NB4 (cell line): ENCODE measurements at regions not wholly inside any gene's neighbourhood (a gene's known extent, or its start where the extent isn't known, plus 50 kb on each side); places are given as distances from the start of the nearest gene placed in this dataset.

Source experiments
- DNase-seq: peaks from one replicate; pipeline ENCODE4 v3.0.0; 2010; ENCODE audit warnings: low read depth
- H3K4me3 ChIP-seq: one replicate; pipeline ENCODE4 v1.5.1; 2011; ENCODE audit warnings: mild to moderate bottlenecking, low read depth, low read length, moderate library complexity
- MYC ChIP-seq: IDR thresholded peaks from 2 replicates; pipeline ENCODE4 v1.6.1; 2011; ENCODE audit warnings: low read depth, low read length
- POLR2A ChIP-seq: IDR thresholded peaks from 2 replicates; pipeline ENCODE4 v1.6.1; 2011; ENCODE audit warnings: mild to moderate bottlenecking; ENCODE audit not compliant: insufficient read length; ENCODE audit errors: extremely low read depth
- TF ChIP-seq, protein P1 (sequence below): IDR thresholded peaks from 2 replicates; pipeline ENCODE4 v1.6.1; 2011; ENCODE audit warnings: low read depth, low read length
- TF ChIP-seq, protein P2 (sequence below): IDR thresholded peaks from one replicate; pipeline ENCODE4 v1.5.1; 2012; ENCODE audit warnings: low read depth, low read length

DNA sequence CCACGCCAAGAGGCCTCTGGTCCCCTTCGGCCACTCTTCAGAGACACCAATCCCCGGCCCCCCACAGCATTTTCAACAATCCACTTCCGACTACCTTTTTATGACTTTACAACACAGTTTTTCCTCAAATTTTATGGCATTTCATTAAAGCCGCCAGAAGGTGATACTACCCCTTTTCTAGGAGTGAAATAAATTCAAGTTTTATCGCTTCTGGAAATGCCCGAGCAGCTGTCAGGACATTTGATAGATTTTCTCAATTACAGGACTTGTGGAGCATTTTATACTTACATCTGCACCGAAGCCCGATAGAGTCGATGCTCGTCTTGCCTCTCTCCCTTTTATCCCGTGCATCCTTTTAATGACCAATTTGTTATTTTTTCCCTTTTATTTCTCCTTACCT is 108.1 kb upstream of the CREB1 start:
- DNase-seq, result no peak
- TF ChIP-seq, protein P1, sequence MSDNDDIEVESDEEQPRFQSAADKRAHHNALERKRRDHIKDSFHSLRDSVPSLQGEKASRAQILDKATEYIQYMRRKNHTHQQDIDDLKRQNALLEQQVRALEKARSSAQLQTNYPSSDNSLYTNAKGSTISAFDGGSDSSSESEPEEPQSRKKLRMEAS, result no peak
- TF ChIP-seq, protein P2, sequence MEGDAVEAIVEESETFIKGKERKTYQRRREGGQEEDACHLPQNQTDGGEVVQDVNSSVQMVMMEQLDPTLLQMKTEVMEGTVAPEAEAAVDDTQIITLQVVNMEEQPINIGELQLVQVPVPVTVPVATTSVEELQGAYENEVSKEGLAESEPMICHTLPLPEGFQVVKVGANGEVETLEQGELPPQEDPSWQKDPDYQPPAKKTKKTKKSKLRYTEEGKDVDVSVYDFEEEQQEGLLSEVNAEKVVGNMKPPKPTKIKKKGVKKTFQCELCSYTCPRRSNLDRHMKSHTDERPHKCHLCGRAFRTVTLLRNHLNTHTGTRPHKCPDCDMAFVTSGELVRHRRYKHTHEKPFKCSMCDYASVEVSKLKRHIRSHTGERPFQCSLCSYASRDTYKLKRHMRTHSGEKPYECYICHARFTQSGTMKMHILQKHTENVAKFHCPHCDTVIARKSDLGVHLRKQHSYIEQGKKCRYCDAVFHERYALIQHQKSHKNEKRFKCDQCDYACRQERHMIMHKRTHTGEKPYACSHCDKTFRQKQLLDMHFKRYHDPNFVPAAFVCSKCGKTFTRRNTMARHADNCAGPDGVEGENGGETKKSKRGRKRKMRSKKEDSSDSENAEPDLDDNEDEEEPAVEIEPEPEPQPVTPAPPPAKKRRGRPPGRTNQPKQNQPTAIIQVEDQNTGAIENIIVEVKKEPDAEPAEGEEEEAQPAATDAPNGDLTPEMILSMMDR, result no peak
- TF ChIP-seq MYC (no peak), POLR2A (no peak)
- H3K4me3 ChIP-seq, result no peak overlapping the region

DNA sequence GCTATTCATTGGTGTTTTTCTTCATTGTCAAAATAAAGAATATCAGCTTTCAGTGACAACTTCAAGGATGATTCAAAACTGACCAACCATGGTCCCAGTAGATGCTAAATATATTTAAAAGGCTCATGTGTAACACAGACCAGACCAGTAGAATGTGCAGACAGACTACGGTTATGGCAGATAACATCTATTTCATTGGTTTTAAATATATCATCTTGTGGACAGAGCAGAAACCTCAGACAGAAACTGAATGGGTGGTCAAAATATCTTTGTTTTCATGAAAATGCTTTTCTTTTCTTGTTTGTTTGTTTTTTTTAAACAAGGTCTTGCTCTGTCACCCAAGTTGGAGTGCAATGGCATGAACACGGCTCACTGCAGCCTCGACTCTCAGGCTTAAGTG is 107.4 kb upstream of the CREB1 start:
- no peak for DNase-seq
- no peak overlapping the region for H3K4me3 ChIP-seq
- TF ChIP-seq MYC, result no peak
- no peak for TF ChIP-seq POLR2A
- TF ChIP-seq, protein P1, result no peak
- TF ChIP-seq, protein P2, result no peak

DNA sequence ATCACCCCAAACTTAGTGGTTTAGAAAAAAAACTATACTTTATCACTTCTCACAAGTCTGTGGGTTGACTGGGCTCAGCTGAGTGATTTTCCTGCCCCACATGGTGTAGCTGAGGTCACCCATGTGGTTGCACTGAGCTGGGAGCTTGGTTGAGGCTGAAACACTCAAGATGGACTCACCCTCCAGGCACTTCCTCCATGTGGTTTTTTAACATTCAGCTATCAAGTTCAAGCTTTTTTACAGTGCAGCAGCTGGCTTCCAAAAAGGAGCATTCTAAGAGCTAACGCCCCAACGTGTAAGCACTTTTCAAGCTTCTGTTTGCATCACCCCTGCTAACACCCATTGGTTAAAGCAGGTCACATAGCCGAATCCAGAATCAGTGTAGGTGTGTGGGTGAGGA is 105.9 kb upstream of the CREB1 start:
- peak; percentile 89 for DNase-seq
- H3K4me3 ChIP-seq, result no peak overlapping the region

DNA sequence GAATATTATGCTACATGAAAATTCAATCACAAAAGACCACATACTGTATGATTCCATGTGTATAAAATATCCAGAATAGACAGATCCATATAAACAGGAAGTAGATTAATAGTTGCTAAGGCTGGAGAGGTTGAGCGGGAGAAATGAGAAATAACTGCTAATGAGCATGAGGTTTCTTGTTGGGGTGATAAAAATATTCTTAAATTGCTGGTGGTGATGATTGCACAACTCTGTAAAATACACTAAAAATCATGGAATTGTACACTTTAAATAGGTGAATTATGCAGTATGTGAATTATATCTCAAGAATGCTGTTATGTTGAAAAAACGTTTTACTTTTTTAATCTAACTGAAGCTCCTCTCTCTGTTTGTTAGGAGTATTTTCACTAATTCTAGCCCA is 101.8 kb upstream of the CREB1 start:
- H3K4me3 ChIP-seq, result no peak overlapping the region
- TF ChIP-seq MYC (no peak), POLR2A (no peak)
- TF ChIP-seq, protein P2, result no peak
- TF ChIP-seq, protein P1, result no peak

More for the DNA sequence above, 105.9 kb upstream of the CREB1 start:
- TF ChIP-seq, protein P2, result no peak
- TF ChIP-seq MYC, result peak; percentile 87
- no peak for TF ChIP-seq POLR2A
- TF ChIP-seq, protein P1, result peak; percentile 93

DNA sequence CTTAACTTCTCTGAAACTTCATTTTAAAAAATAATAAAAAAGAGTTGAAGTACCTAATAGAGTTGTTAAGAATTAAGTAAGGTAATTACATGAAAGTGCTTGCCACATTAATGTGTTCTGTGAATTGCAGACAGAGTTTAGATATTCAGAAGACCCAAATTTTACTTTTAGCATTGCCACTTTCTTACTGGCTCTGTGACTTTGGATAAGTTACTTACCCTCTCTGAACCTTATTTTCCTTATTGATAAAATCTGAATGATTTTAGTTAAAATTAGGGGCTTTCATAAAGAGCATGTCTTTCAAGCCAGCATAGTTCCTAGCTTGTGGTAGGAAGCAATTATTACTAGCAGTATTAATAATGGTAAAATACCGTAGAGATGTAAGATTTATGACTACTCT is 101.2 kb upstream of the CREB1 start:
- TF ChIP-seq, protein P1, result no peak
- TF ChIP-seq MYC (no peak), POLR2A (no peak)
- TF ChIP-seq, protein P2, result no peak
- no peak overlapping the region for H3K4me3 ChIP-seq
- no peak for DNase-seq

More for the DNA sequence above, 101.8 kb upstream of the CREB1 start:
- DNase-seq, result no peak
